ENCODE measurements at regions not wholly inside any gene's neighbourhood (a gene's known extent, or its start where the extent isn't known, plus 50 kb on each side); places are given as distances from the start of the nearest gene placed in this dataset.
"Not testable (repeated sequence)": the region's sequence is repeated elsewhere in the genome, so short reads cannot be mapped to it uniquely, and the experiment has no call there.

GRCh38 chr10:63921908-63922467 lies 400.8 kb downstream of the REEP3 start:
- DNase-seq, result no peak

- no peak for DNase-seq
Measured at GRCh38 chr10:63922468-63923284, 401.5 kb downstream of the REEP3 start.

- DNase-seq, result no peak
Measured at GRCh38 chr10:63929831-63930467, 408.7 kb downstream of the REEP3 start.

GRCh38 chr10:63930584-63930983 lies 409.4 kb downstream of the REEP3 start:
- no peak for DNase-seq

- DNase-seq, result no peak
Measured at GRCh38 chr10:63935705-63936104, 414.5 kb downstream of the REEP3 start.

- no peak for DNase-seq
Measured at GRCh38 chr10:63940277-63940922, 419.2 kb downstream of the REEP3 start.

- DNase-seq, result no peak
Measured at GRCh38 chr10:63964406-63964805, 443.2 kb downstream of the REEP3 start.

- no peak for DNase-seq
Measured at GRCh38 chr10:63965846-63966245, 444.6 kb downstream of the REEP3 start.

GRCh38 chr10:63972949-63973827 lies 452.0 kb downstream of the REEP3 start:
- DNase-seq, result no peak

GRCh38 chr10:63976538-63976937 lies 455.3 kb downstream of the REEP3 start:
- no peak for DNase-seq

- no peak for DNase-seq
Measured at GRCh38 chr10:63977329-63977923, 456.2 kb downstream of the REEP3 start.

- not testable (repeated sequence) for DNase-seq
Measured at GRCh38 chr10:63980870-63981269, 459.7 kb downstream of the REEP3 start.

- DNase-seq, result not testable (repeated sequence)
Measured at GRCh38 chr10:63984061-63984460, 462.9 kb downstream of the REEP3 start.

- no peak for DNase-seq
Measured at GRCh38 chr10:63986536-63986935, 465.3 kb downstream of the REEP3 start.

- no peak for DNase-seq
Measured at GRCh38 chr10:63987212-63987611, 466.0 kb downstream of the REEP3 start.

- DNase-seq, result no peak
Measured at GRCh38 chr10:63994371-63994770, 473.2 kb downstream of the REEP3 start.

- DNase-seq, result no peak
Measured at GRCh38 chr10:64007157-64007556, 486.0 kb downstream of the REEP3 start.

GRCh38 chr10:64010711-64011110 lies 489.5 kb downstream of the REEP3 start:
- DNase-seq, result no peak

GRCh38 chr10:64011912-64012714 lies 490.9 kb downstream of the REEP3 start:
- no peak for DNase-seq

GRCh38 chr10:64014281-64014680 lies 493.1 kb downstream of the REEP3 start:
- no peak for DNase-seq

All from right kidney (tissue), 1 donor.